ENCODE measurements at regions not wholly inside any gene's neighbourhood (a gene's known extent, or its start where the extent isn't known, plus 50 kb on each side); places are given as distances from the start of the nearest gene placed in this dataset.
A peak's percentile ranks its signal among the peaks of the same experiment; 100 is the strongest.

GRCh38 chr12:68439368-68440045 lies 107.3 kb upstream of the MDM1 start:
- H3K27ac ChIP-seq (ENCODE audit: control insufficient read depth, insufficient read depth, low read length): no peak overlapping the region
- no peak overlapping the region for H3K4me2 ChIP-seq (ENCODE audit: control insufficient read depth, extremely low read depth, insufficient read depth, low read depth, low read length)
- H4K20me1 ChIP-seq (ENCODE audit: control insufficient read depth, extremely low read depth, insufficient read depth, low read length): no peaks in the 10 kb centered on the region
- dilution Hi-C loops (cut with MboI; ENCODE audit: extremely low pct_ligation_motif_present, low sequenced_read_pairs): no loop called here
- FAIRE-seq (no peak), DNase-seq (ENCODE audit: low read depth, low spot score) (no peak)
- H2AFZ ChIP-seq (ENCODE audit: control insufficient read depth, low read length): peak overlapping the region; percentile 24
- TF ChIP-seq EZH2 (IDR thresholded peaks at IDR 0.05; ENCODE audit: low read length): no peak
- TF ChIP-seq CTCF (optimal IDR thresholded peaks at IDR 0.05 in 1 of 3, IDR thresholded peaks at IDR 0.05 in 1 of 3, conservative IDR thresholded peaks at IDR 0.05 in 1 of 3; ENCODE audit: extremely low read depth in 1 of 3, insufficient read depth in 2 of 3, low read length in 3 of 3): no peak
- peaks cover 10% of the 10 kb centered on the region for H3K4me1 ChIP-seq (ENCODE audit: control insufficient read depth, extremely low read depth, insufficient read depth, low read length)
- no peak overlapping the region for H3K4me3 ChIP-seq (ENCODE audit: control insufficient read depth in 2 of 3, extremely low read depth in 1 of 3, insufficient read depth in 2 of 3, low read depth in 1 of 3, low read length in 3 of 3)
- no peaks in the 10 kb centered on the region for H3K79me2 ChIP-seq (ENCODE audit: control insufficient read depth, insufficient read depth, low read length)
- H3K36me3 ChIP-seq (ENCODE audit: control insufficient read depth in 2 of 2, extremely low read depth in 1 of 2, insufficient read depth in 2 of 2, low read length in 2 of 2): no peaks in the 10 kb centered on the region
- no peaks in the 10 kb centered on the region for H3K9me3 ChIP-seq (ENCODE audit: control insufficient read depth, low read depth, low read length)
- no peaks in the 10 kb centered on the region for H3K9me1 ChIP-seq (ENCODE audit: control insufficient read depth, extremely low read depth, insufficient read depth, low read length)
- H3K27me3 ChIP-seq (ENCODE audit: control insufficient read depth, extremely low read depth, insufficient read depth, low read length): no peaks in the 10 kb centered on the region
- no peak overlapping the region for H3K9ac ChIP-seq (ENCODE audit: control insufficient read depth, extremely low read depth, insufficient read depth, low read length)

- Histone ChIP-seq H3K79me2 (ENCODE audit: control insufficient read depth, insufficient read depth, low read length) (no peaks in the 10 kb centered on the region), H4K20me1 (ENCODE audit: control insufficient read depth, extremely low read depth, insufficient read depth, low read length) (no peaks in the 10 kb centered on the region), H3K4me3 (ENCODE audit: control insufficient read depth in 2 of 3, extremely low read depth in 1 of 3, insufficient read depth in 2 of 3, low read depth in 1 of 3, low read length in 3 of 3) (no peak overlapping the region), H3K27me3 (ENCODE audit: control insufficient read depth, extremely low read depth, insufficient read depth, low read length) (no peaks in the 10 kb centered on the region), H3K27ac (ENCODE audit: control insufficient read depth, insufficient read depth, low read length) (no peak overlapping the region), H3K9me1 (ENCODE audit: control insufficient read depth, extremely low read depth, insufficient read depth, low read length) (no peaks in the 10 kb centered on the region), H3K4me2 (ENCODE audit: control insufficient read depth, extremely low read depth, insufficient read depth, low read depth, low read length) (no peak overlapping the region), H3K9ac (ENCODE audit: control insufficient read depth, extremely low read depth, insufficient read depth, low read length) (no peak overlapping the region), H3K4me1 (ENCODE audit: control insufficient read depth, extremely low read depth, insufficient read depth, low read length) (peaks cover 10% of the 10 kb centered on the region), H2AFZ (ENCODE audit: control insufficient read depth, low read length) (peak overlapping the region; percentile 24), H3K9me3 (ENCODE audit: control insufficient read depth, low read depth, low read length) (no peaks in the 10 kb centered on the region), H3K36me3 (ENCODE audit: control insufficient read depth in 2 of 2, extremely low read depth in 1 of 2, insufficient read depth in 2 of 2, low read length in 2 of 2) (no peaks in the 10 kb centered on the region)
- dilution Hi-C loops (cut with MboI; ENCODE audit: extremely low pct_ligation_motif_present, low sequenced_read_pairs): no loop called here
- FAIRE-seq: no peak
- TF ChIP-seq CTCF (optimal IDR thresholded peaks at IDR 0.05 in 1 of 3, IDR thresholded peaks at IDR 0.05 in 1 of 3, conservative IDR thresholded peaks at IDR 0.05 in 1 of 3; ENCODE audit: extremely low read depth in 1 of 3, insufficient read depth in 2 of 3, low read length in 3 of 3) (no peak), EZH2 (IDR thresholded peaks at IDR 0.05; ENCODE audit: low read length) (no peak)
- DNase-seq (ENCODE audit: low read depth, low spot score): peak; percentile 28
These were observed 108.0 kb upstream of the MDM1 start for GRCh38 chr12:68440068-68440581.

Measured in keratinocyte (primary cell).